ENCODE measurements at regions not wholly inside any gene's neighbourhood (a gene's known extent, or its start where the extent isn't known, plus 50 kb on each side); places are given as distances from the start of the nearest gene placed in this dataset.

DNA sequence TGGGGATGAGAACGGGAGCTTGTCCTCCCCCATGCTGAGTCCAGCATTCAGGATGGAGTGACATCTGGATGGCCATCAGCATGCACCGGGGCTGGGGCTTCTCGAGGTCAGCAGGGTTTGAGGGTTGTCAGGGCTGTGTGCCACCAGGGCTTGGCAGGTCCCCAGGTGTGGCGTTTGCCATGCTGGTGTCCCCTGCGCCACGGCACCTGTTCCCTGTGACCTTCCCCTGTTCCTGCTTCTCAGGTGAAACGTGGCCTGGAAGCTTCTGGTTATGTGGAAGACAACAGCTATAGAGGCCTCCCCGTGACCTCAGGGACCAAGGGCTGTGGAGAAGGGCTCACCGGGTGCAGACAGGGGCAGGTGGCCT, 152.4 kb downstream of the KIF26A start:
- H3K4me1 ChIP-seq: peaks cover 0 to 25% (median 19%) of the 10 kb centered on the region in 4 donors
- H3K36me3 ChIP-seq: no peaks in the 10 kb centered on the region
- peaks cover 5% of the 10 kb centered on the region for H3K27me3 ChIP-seq
- DNase-seq: peak; percentile 5
- intact Hi-C loops (cut with DNase I; ENCODE audit: low total_unique reads) (no loop called here), in situ Hi-C loops (cut with MboI; ENCODE audit: low pct_ligation_motif_present in 1 of 4, low pct_unique_long_range_greater_than_20kb in 1 of 4, low sequenced_read_pairs in 3 of 4) (no loop called here)
- no peaks in the 10 kb centered on the region for H3K9me3 ChIP-seq
- H3K27ac ChIP-seq: no peak overlapping the region
- WGBS, 2 donors (ENCODE audit: low coverage in 1 of 2): 84% methylated on average over 9 of the region's 9 CpGs; no CpG with 5 or more reads in 1 of the 2 donors
- no peak for TF ChIP-seq POLR2AphosphoS5 (IDR thresholded peaks at IDR 0.05)
- TF ChIP-seq, protein P1, sequence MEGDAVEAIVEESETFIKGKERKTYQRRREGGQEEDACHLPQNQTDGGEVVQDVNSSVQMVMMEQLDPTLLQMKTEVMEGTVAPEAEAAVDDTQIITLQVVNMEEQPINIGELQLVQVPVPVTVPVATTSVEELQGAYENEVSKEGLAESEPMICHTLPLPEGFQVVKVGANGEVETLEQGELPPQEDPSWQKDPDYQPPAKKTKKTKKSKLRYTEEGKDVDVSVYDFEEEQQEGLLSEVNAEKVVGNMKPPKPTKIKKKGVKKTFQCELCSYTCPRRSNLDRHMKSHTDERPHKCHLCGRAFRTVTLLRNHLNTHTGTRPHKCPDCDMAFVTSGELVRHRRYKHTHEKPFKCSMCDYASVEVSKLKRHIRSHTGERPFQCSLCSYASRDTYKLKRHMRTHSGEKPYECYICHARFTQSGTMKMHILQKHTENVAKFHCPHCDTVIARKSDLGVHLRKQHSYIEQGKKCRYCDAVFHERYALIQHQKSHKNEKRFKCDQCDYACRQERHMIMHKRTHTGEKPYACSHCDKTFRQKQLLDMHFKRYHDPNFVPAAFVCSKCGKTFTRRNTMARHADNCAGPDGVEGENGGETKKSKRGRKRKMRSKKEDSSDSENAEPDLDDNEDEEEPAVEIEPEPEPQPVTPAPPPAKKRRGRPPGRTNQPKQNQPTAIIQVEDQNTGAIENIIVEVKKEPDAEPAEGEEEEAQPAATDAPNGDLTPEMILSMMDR (IDR thresholded peaks at IDR 0.05): no peak
- no peak for TF ChIP-seq POLR2A (IDR thresholded peaks at IDR 0.05)
- TF ChIP-seq EP300 (IDR thresholded peaks at IDR 0.05; ENCODE audit: low read depth): no peak
- no peak overlapping the region for H3K4me3 ChIP-seq

DNA sequence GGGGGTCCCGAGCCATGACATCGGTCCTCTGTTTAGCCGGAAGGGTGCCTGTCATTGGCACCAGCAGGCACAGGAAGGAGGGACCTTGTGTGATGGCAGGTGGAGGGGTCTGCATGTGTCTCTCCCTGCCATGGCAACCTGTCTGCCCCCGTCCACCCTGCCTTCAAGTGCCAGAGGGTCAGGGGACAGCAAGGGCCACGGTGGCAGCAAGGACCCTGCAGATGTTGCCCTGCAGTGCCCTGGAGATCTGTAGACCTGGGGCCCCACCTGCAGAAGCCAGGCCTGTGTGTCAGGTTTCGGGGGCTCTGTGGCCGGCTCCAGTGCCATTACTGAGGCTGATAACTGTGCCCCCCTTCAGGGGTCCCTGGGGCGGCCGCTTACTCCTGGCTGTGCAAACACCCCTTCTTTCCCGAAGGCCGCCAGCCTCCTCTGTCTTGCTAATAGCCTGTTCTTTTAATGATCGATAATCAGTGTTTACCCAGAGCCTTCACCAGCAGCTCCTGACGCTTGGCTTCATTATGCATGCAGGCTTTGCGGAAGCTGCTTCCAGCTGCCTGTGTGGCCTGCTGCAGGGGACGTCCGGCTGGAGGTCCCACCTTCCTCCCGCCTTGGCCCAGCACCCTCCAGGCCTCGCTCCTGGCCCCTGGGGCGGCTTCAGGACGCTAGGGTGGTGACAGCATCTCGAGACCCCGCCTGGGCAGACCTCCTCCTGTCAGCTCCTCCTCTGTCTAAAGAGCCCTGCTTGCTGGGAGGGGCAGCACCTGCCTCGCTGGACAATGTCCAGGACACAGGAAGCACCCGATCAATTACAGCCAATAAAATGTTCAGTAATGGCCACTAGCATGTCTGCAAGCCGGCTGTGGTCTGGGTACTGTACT, 153.0 kb downstream of the KIF26A start:
- peaks cover 5% of the 10 kb centered on the region for H3K27me3 ChIP-seq
- no peak overlapping the region for H3K4me3 ChIP-seq
- peaks cover 0 to 25% (median 19%) of the 10 kb centered on the region in 4 donors for H3K4me1 ChIP-seq
- in situ Hi-C loops (cut with MboI; ENCODE audit: low pct_ligation_motif_present in 1 of 4, low pct_unique_long_range_greater_than_20kb in 1 of 4, low sequenced_read_pairs in 3 of 4): no loop called here
- H3K27ac ChIP-seq: no peak overlapping the region
- peak; percentile 10 for DNase-seq
- WGBS, 2 donors (ENCODE audit: low coverage in 1 of 2): 42 to 60% methylated on average over 4 to 22 of the region's 25 CpGs
- intact Hi-C loops (cut with DNase I; ENCODE audit: low total_unique reads): no loop called here
- TF ChIP-seq, protein P1 (IDR thresholded peaks at IDR 0.05): no peak
- TF ChIP-seq POLR2AphosphoS5 (IDR thresholded peaks at IDR 0.05) (no peak), POLR2A (IDR thresholded peaks at IDR 0.05) (no peak), EP300 (IDR thresholded peaks at IDR 0.05; ENCODE audit: low read depth) (no peak)
- H3K9me3 ChIP-seq: no peaks in the 10 kb centered on the region
- H3K36me3 ChIP-seq: no peaks in the 10 kb centered on the region

DNA sequence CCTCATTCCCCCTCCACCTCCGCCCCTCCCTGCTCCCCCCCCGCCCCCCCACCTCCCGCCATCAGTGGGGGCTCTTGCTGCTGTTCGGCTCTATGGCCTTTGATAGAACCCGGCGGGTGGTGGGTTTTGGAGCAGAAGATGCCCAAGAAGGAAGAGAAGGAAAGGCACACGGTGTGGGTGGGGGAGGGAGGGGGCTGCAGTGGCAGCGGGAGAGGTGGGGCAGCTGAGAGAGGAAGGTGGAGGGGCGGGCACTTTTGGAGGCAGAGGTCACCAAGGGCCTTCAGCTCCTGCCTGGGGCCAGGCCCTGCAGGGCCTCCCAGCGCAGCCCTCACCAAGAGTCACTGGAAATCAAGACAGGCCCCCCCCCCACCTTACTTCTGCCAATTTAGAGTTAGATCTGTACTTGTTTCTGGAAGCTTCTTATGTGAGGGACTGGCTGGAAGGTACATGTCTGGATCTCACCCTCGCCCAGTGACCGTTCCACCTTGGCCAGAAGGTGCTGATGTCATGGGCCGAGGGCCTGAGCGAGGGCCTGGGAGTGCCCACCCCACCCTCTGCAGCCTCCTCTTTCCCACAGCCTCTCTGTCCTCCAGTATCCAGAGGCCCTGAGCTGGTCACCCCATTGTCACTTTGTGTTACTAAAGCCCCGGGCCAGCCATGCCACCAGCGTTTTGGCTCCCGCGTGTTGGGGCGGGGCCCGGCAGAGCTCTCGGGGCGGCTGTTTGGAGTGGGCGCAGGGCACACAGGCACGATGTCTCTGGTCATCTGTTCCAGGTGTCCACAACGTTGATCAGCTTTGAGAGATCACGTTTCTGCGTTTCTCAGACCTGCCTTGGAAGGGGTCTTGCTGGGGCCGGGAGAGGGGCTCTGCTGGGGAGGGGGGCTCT, 153.9 kb downstream of the KIF26A start:
- intact Hi-C loops (cut with DNase I; ENCODE audit: low total_unique reads) (no loop called here), in situ Hi-C loops (cut with MboI; ENCODE audit: low pct_ligation_motif_present in 1 of 4, low pct_unique_long_range_greater_than_20kb in 1 of 4, low sequenced_read_pairs in 3 of 4) (no loop called here)
- Histone ChIP-seq H3K4me1 (peaks cover 0 to 25% (median 19%) of the 10 kb centered on the region in 4 donors), H3K27me3 (peaks cover 5% of the 10 kb centered on the region), H3K36me3 (no peaks in the 10 kb centered on the region), H3K9me3 (no peaks in the 10 kb centered on the region), H3K4me3 (no peak overlapping the region), H3K27ac (no peak overlapping the region)
- WGBS, 2 donors (ENCODE audit: low coverage in 1 of 2): 20 to 69% methylated on average over 5 to 27 of the region's 28 CpGs
- TF ChIP-seq, protein P1 (IDR thresholded peaks at IDR 0.05): no peak
- TF ChIP-seq POLR2AphosphoS5 (IDR thresholded peaks at IDR 0.05) (no peak), EP300 (IDR thresholded peaks at IDR 0.05; ENCODE audit: low read depth) (no peak), POLR2A (IDR thresholded peaks at IDR 0.05) (no peak)
- DNase-seq: peak; percentile 5

DNA sequence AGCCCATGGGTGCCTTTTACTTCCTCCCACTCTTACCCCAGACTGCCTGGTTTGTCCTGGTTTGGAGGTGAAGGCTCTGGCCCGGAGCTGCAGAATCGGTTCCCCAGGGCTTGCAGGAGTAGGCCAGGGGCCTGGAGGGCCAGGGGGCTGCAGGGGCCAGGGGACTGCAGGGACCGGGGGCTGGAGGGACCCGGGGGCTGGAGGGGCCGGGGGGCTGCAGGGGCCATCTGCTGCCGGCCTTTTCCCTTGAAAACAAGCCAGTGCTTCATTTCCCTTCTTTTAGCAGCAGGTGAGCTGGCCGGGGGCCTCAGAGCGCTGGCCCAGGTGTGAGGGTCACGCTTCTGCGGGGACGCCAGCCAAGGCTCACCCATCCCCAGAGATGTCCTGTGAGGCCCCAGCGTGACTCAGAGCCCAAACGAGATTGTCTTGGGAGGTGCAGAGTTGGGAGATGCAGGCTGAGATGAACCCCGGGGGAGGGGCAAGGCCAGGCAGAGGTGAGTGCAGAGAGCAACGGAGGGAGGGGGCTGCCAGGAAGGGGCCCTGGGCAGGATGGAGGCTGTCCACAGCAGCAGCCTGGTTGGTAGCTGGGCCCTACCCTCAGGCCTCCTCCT, 154.9 kb downstream of the KIF26A start:
- H3K27me3 ChIP-seq: peaks cover 5% of the 10 kb centered on the region
- H3K4me1 ChIP-seq: peaks cover 0 to 25% (median 19%) of the 10 kb centered on the region in 4 donors
- WGBS, 2 donors (ENCODE audit: low coverage in 1 of 2): 62% methylated on average over 12 of the region's 15 CpGs; no CpG with 5 or more reads in 1 of the 2 donors
- H3K36me3 ChIP-seq: no peaks in the 10 kb centered on the region
- intact Hi-C loops (cut with DNase I; ENCODE audit: low total_unique reads): no loop called here
- TF ChIP-seq, protein P1 (IDR thresholded peaks at IDR 0.05): no peak
- peak; percentile 5 for DNase-seq
- no peak overlapping the region for H3K4me3 ChIP-seq
- no peak overlapping the region for H3K27ac ChIP-seq
- in situ Hi-C loops (cut with MboI; ENCODE audit: low pct_ligation_motif_present in 1 of 4, low pct_unique_long_range_greater_than_20kb in 1 of 4, low sequenced_read_pairs in 3 of 4): no loop called here
- H3K9me3 ChIP-seq: no peaks in the 10 kb centered on the region
